HEK293T (cell line): ENCODE measurements at regions not wholly inside any gene's neighbourhood (a gene's known extent, or its start where the extent isn't known, plus 50 kb on each side); places are given as distances from the start of the nearest gene placed in this dataset.
"Not testable (repeated sequence)": the region's sequence is repeated elsewhere in the genome, so short reads cannot be mapped to it uniquely, and the experiment has no call there.

ENCODE experiments used
- CTCF ChIA-PET: fragments of 350-600 bp; formaldehyde crosslinking; extraction: SDS; loops from one replicate; lab custom pipeline; 2021; ENCODE audit warnings: antibody characterized with exemption, inconsistent platforms; lab: Yijun Ruan, JAX
- POLR2A ChIA-PET: fragments of 350-600 bp; formaldehyde crosslinking; extraction: SDS; loops from one replicate; lab custom pipeline; 2020; ENCODE audit warnings: antibody characterized with exemption, inconsistent platforms; lab: Yijun Ruan, JAX
- DNase-seq: peaks from one replicate; pipeline ENCODE4 v3.0.0; 2012; ENCODE audit warnings: mixed read lengths; ENCODE audit errors: extremely low spot score
- ARNT ChIP-seq: fragments of 450-650 bp; IDR thresholded peaks from 2 replicates; pipeline ENCODE4 v1.6.1; 2017; ENCODE audit warnings: mild to moderate bottlenecking
- BHLHE40 ChIP-seq: fragments of 450-650 bp; IDR thresholded peaks from 2 replicates; pipeline ENCODE4 v1.6.1; 2016; ENCODE audit warnings: mild to moderate bottlenecking, moderate library complexity, borderline replicate concordance
- CTBP1 ChIP-seq: fragments of 450-650 bp; IDR thresholded peaks from 2 replicates; pipeline ENCODE4 v1.6.1; 2016; ENCODE audit warnings: borderline replicate concordance
- ELF4 ChIP-seq: fragments of 450-650 bp; IDR thresholded peaks from 2 replicates; pipeline ENCODE4 v1.6.1; 2017; ENCODE audit warnings: antibody characterized with exemption
- FOXA1 ChIP-seq: fragments of 450-650 bp; IDR thresholded peaks from 2 replicates; pipeline ENCODE4 v1.6.1; 2016; ENCODE audit warnings: mild to moderate bottlenecking
- FOXK2 ChIP-seq: fragments of 450-650 bp; IDR thresholded peaks from 2 replicates; pipeline ENCODE4 v1.6.1; 2016; ENCODE audit warnings: mild to moderate bottlenecking
- FOXM1 ChIP-seq: fragments of 450-650 bp; IDR thresholded peaks from 2 replicates; pipeline ENCODE4 v1.6.1; 2017; ENCODE audit warnings: mild to moderate bottlenecking, borderline replicate concordance
- HDGF ChIP-seq: fragments of 450-650 bp; IDR thresholded peaks from 2 replicates; pipeline ENCODE4 v1.6.1; 2017; ENCODE audit warnings: antibody characterized with exemption, borderline replicate concordance
- L3MBTL2 ChIP-seq: fragments of 450-650 bp; conservative IDR thresholded peaks from 2 replicates; pipeline ENCODE4 v1.6.1; 2016; ENCODE audit warnings: mild to moderate bottlenecking
- LEF1 ChIP-seq: fragments of 450-650 bp; IDR thresholded peaks from 2 replicates; pipeline ENCODE4 v1.6.1; 2017; ENCODE audit warnings: mild to moderate bottlenecking, borderline replicate concordance
- NFRKB ChIP-seq: fragments of 450-650 bp; IDR thresholded peaks from 2 replicates; pipeline ENCODE4 v1.6.1; 2016; ENCODE audit warnings: mild to moderate bottlenecking, moderate library complexity
- PKNOX1 ChIP-seq: fragments of 450-650 bp; IDR thresholded peaks from 2 replicates; pipeline ENCODE4 v1.6.1; 2016
- SP1 ChIP-seq: fragments of 450-650 bp; IDR thresholded peaks from 2 replicates; pipeline ENCODE4 v1.6.1; 2017
- SUZ12 ChIP-seq: fragments of 450-650 bp; IDR thresholded peaks from 2 replicates; pipeline ENCODE4 v1.6.1; 2016; ENCODE audit warnings: mild to moderate bottlenecking
- TARDBP ChIP-seq: fragments of 450-650 bp; IDR thresholded peaks from 2 replicates; pipeline ENCODE4 v1.6.1; 2016
- ZNF384 ChIP-seq: fragments of 450-650 bp; IDR thresholded peaks from 2 replicates; pipeline ENCODE4 v1.6.1; 2016

GRCh38 chr4:127364397-127364796 lies 268.4 kb upstream of the INTU start:
- DNase-seq: no peak
- ChIA-PET POLR2A (no interaction called here), CTCF (no interaction called here)
- no peak for TF ChIP-seq L3MBTL2
- no peak for TF ChIP-seq ARNT

DNA sequence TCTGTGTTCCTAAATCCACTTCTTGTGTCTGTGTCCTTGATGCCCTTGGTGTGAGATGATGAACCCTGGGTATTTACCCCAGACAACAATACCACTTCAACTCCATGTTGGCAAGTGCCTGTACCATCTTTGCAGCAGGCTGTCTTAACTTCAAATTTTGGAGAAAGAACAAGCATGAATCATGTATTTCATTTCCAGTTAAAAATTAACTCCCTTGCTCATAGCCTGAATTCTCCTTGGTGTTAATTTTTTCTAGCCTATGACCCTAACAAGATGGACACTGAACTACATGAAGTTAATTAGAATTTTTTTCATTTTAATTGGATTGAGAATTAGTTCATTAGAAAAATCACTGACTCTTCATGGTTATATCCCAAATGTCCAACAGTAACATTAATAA lies 267.8 kb upstream of the INTU start:
- ChIA-PET CTCF (no interaction called here), POLR2A (no interaction called here)
- TF ChIP-seq FOXM1: no peak
- no peak for DNase-seq

DNA sequence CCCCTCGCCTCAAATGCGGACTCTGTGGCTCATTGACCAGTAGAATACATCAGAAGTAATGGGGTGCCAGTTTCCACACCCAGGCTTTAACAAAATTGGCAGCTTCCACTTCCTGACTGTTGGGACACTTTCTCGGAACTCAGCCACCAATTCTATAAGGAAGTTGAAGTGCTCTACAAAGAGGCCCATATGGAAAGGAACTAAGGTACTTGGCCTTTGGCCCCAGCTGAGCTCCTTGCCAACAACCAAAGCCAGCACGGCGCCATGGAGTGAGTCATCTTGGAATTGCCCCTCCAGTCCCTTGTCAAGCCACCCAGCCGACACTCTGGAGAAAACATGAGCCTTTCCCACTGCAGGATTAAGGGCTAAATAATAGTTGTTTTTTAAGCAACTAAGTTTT lies 262.2 kb upstream of the INTU start:
- TF ChIP-seq BHLHE40: no peak
- no peak for TF ChIP-seq L3MBTL2
- TF ChIP-seq FOXK2: no peak
- TF ChIP-seq FOXA1: no peak
- TF ChIP-seq LEF1: no peak
- TF ChIP-seq HDGF: no peak
- TF ChIP-seq PKNOX1: no peak
- no peak for TF ChIP-seq SP1
- no peak for TF ChIP-seq TARDBP
- TF ChIP-seq ARNT: no peak
- no peak for TF ChIP-seq ELF4
- no peak for TF ChIP-seq NFRKB
- TF ChIP-seq ZNF384: no peak
- no peak for TF ChIP-seq FOXM1
- TF ChIP-seq SUZ12: no peak
- no peak for TF ChIP-seq CTBP1
- ChIA-PET POLR2A (no interaction called here), CTCF (no interaction called here)
- no peak for DNase-seq

- TF ChIP-seq CTBP1 (no peak), BHLHE40 (no peak), SUZ12 (no peak), ZNF384 (no peak), L3MBTL2 (no peak)
- CTCF ChIA-PET: no interaction called here
- no peak for DNase-seq
- POLR2A ChIA-PET: no interaction called here
Observed at GRCh38 chr4:127379499-127379898, 253.3 kb upstream of the INTU start.

DNA sequence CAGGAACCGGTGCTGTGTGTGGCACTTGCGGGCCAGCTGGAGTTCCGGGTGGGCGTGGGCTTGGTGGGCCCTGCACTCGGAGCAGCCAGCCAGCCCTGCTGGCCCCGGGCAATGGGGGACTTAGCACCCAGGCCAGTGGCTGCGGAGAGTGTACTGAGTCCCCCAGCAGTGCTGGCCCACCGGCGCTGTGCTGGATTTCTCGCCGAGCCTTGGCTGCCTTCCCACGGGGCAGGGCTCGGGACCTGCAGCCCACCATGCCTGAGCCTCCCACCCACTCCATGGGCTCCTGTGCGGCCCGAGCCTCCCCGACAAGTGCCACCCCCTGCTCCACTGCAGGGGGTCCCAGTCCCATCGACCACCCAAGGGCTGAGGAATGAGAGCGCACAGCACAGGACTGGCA lies 252.8 kb upstream of the INTU start:
- POLR2A ChIA-PET, CTCF ChIA-PET, DNase-seq: not testable (repeated sequence)

- CTCF ChIA-PET: no interaction called here
- TF ChIP-seq TARDBP (no peak), BHLHE40 (no peak), FOXK2 (no peak), L3MBTL2 (no peak), HDGF (no peak), LEF1 (no peak), NFRKB (no peak), SUZ12 (no peak), ZNF384 (no peak), SP1 (no peak)
- POLR2A ChIA-PET: no interaction called here
- no peak for DNase-seq
Observed at GRCh38 chr4:127383666-127384065, 249.1 kb upstream of the INTU start.

- CTCF ChIA-PET: no interaction called here
- POLR2A ChIA-PET: no interaction called here
- TF ChIP-seq SUZ12: no peak
- no peak for TF ChIP-seq ARNT
- TF ChIP-seq FOXA1: no peak
- no peak for TF ChIP-seq LEF1
- no peak for TF ChIP-seq HDGF
- TF ChIP-seq PKNOX1: no peak
- TF ChIP-seq CTBP1: no peak
- TF ChIP-seq ELF4: no peak
- no peak for TF ChIP-seq NFRKB
- no peak for DNase-seq
Observed at GRCh38 chr4:127394516-127394915, 238.2 kb upstream of the INTU start.

GRCh38 chr4:127400276-127400675 lies 232.5 kb upstream of the INTU start:
- POLR2A ChIA-PET: no interaction called here
- CTCF ChIA-PET: no interaction called here
- TF ChIP-seq PKNOX1 (no peak), BHLHE40 (no peak), NFRKB (no peak)
- no peak for DNase-seq
